HUES6 (cell line): ENCODE measurements at regions not wholly inside any gene's neighbourhood (a gene's known extent, or its start where the extent isn't known, plus 50 kb on each side); places are given as distances from the start of the nearest gene placed in this dataset.

Source experiments
- H3K27ac ChIP-seq: 2 replicates; pipeline ENCODE4 v1.7.0; 2013; ENCODE audit warnings: low read depth, mild to moderate bottlenecking, low read length, inconsistent platforms
- H3K27me3 ChIP-seq: 2 replicates; pipeline ENCODE4 v1.6.1; 2013; ENCODE audit warnings: low read length; ENCODE audit not compliant: control insufficient read depth, insufficient read depth
- H3K36me3 ChIP-seq: 2 replicates; pipeline ENCODE4 v1.6.1; 2013; ENCODE audit warnings: low read length; ENCODE audit not compliant: control insufficient read depth, insufficient read depth
- H3K4me1 ChIP-seq: 2 replicates; pipeline ENCODE4 v1.6.1; 2013; ENCODE audit warnings: low read length; ENCODE audit not compliant: control insufficient read depth, insufficient read depth
- H3K4me3 ChIP-seq: 2 replicates; pipeline ENCODE4 v1.5.1; 2013; ENCODE audit warnings: low read depth, low read length
- H3K9ac ChIP-seq: one replicate; pipeline ENCODE4 v1.6.1; 2013; ENCODE audit warnings: mild to moderate bottlenecking, low read length
- H3K9me3 ChIP-seq: 2 replicates; pipeline ENCODE4 v1.6.1; 2013; ENCODE audit warnings: low read depth, low read length; ENCODE audit not compliant: control insufficient read depth, insufficient read depth

GRCh38 chr5:158516521-158516920 lies 583.2 kb downstream of the EBF1 start:
- Histone ChIP-seq H3K9me3 (no peaks in the 10 kb centered on the region), H3K4me1 (no peaks in the 10 kb centered on the region), H3K27me3 (no peaks in the 10 kb centered on the region), H3K9ac (no peak overlapping the region), H3K4me3 (no peak overlapping the region), H3K27ac (no peak overlapping the region), H3K36me3 (no peaks in the 10 kb centered on the region)

GRCh38 chr5:158514986-158515359 lies 584.7 kb downstream of the EBF1 start:
- H3K27ac ChIP-seq = no peak overlapping the region
- no peaks in the 10 kb centered on the region for H3K36me3 ChIP-seq
- H3K4me1 ChIP-seq = no peaks in the 10 kb centered on the region
- no peaks in the 10 kb centered on the region for H3K9me3 ChIP-seq
- no peak overlapping the region for H3K4me3 ChIP-seq
- H3K9ac ChIP-seq = no peak overlapping the region
- no peaks in the 10 kb centered on the region for H3K27me3 ChIP-seq

- no peaks in the 10 kb centered on the region for H3K27me3 ChIP-seq
- no peaks in the 10 kb centered on the region for H3K9me3 ChIP-seq
- H3K27ac ChIP-seq = no peak overlapping the region
- H3K9ac ChIP-seq = no peak overlapping the region
- no peaks in the 10 kb centered on the region for H3K36me3 ChIP-seq
- H3K4me1 ChIP-seq = no peaks in the 10 kb centered on the region
- H3K4me3 ChIP-seq = no peak overlapping the region
Observed at GRCh38 chr5:158514319-158514985, 585.3 kb downstream of the EBF1 start.

GRCh38 chr5:158513490-158514318 lies 586.0 kb downstream of the EBF1 start:
- Histone ChIP-seq H3K4me3 (no peak overlapping the region), H3K9me3 (no peaks in the 10 kb centered on the region), H3K27ac (no peak overlapping the region), H3K27me3 (no peaks in the 10 kb centered on the region), H3K36me3 (no peaks in the 10 kb centered on the region), H3K4me1 (no peaks in the 10 kb centered on the region), H3K9ac (no peak overlapping the region)

- H3K9ac ChIP-seq = no peak overlapping the region
- H3K27me3 ChIP-seq = no peaks in the 10 kb centered on the region
- no peaks in the 10 kb centered on the region for H3K4me1 ChIP-seq
- H3K4me3 ChIP-seq = no peak overlapping the region
- no peaks in the 10 kb centered on the region for H3K36me3 ChIP-seq
- H3K27ac ChIP-seq = no peak overlapping the region
- 0 out of 2 replicates have a peak, but pooled peaks cover 5% of the 10 kb centered on the region for H3K9me3 ChIP-seq
Observed at GRCh38 chr5:158511454-158511853, 588.3 kb downstream of the EBF1 start.

- no peak overlapping the region for H3K4me3 ChIP-seq
- no peaks in the 10 kb centered on the region for H3K36me3 ChIP-seq
- H3K9me3 ChIP-seq = peaks cover 15% of the 10 kb centered on the region; the same call in 1 of the 2 replicates
- H3K9ac ChIP-seq = no peak overlapping the region
- no peaks in the 10 kb centered on the region for H3K4me1 ChIP-seq
- H3K27me3 ChIP-seq = no peaks in the 10 kb centered on the region
- H3K27ac ChIP-seq = no peak overlapping the region
Observed at GRCh38 chr5:158510479-158510878, 589.2 kb downstream of the EBF1 start.

- Histone ChIP-seq H3K9ac (no peak overlapping the region), H3K4me3 (no peak overlapping the region), H3K9me3 (peaks cover 18% of the 10 kb centered on the region; the same call in 1 of the 2 replicates), H3K27ac (no peak overlapping the region), H3K36me3 (no peaks in the 10 kb centered on the region), H3K27me3 (no peaks in the 10 kb centered on the region), H3K4me1 (no peaks in the 10 kb centered on the region)
Observed at GRCh38 chr5:158506648-158507047, 593.1 kb downstream of the EBF1 start.

GRCh38 chr5:158502686-158503085 lies 597.0 kb downstream of the EBF1 start:
- Histone ChIP-seq H3K4me1 (no peaks in the 10 kb centered on the region), H3K9me3 (peaks cover 18% of the 10 kb centered on the region; the same call in 1 of the 2 replicates), H3K27ac (no peak overlapping the region), H3K4me3 (no peak overlapping the region), H3K27me3 (no peaks in the 10 kb centered on the region), H3K36me3 (no peaks in the 10 kb centered on the region), H3K9ac (no peak overlapping the region)

GRCh38 chr5:158499892-158500418 lies 599.8 kb downstream of the EBF1 start:
- H3K36me3 ChIP-seq = no peaks in the 10 kb centered on the region
- H3K27ac ChIP-seq = no peak overlapping the region
- H3K9me3 ChIP-seq = no peaks in the 10 kb centered on the region
- no peak overlapping the region for H3K9ac ChIP-seq
- no peaks in the 10 kb centered on the region for H3K4me1 ChIP-seq
- H3K4me3 ChIP-seq = no peak overlapping the region
- H3K27me3 ChIP-seq = no peaks in the 10 kb centered on the region

- no peaks in the 10 kb centered on the region for H3K27me3 ChIP-seq
- no peaks in the 10 kb centered on the region for H3K9me3 ChIP-seq
- no peaks in the 10 kb centered on the region for H3K36me3 ChIP-seq
- H3K4me3 ChIP-seq = no peak overlapping the region
- H3K9ac ChIP-seq = no peak overlapping the region
- H3K27ac ChIP-seq = no peak overlapping the region
- H3K4me1 ChIP-seq = no peaks in the 10 kb centered on the region
Observed at GRCh38 chr5:158499075-158499891, 600.4 kb downstream of the EBF1 start.
